CD4-positive, alpha-beta memory T cell (primary cell): ENCODE measurements at regions not wholly inside any gene's neighbourhood (a gene's known extent, or its start where the extent isn't known, plus 50 kb on each side); places are given as distances from the start of the nearest gene placed in this dataset.

Experiments
- CTCF ChIA-PET: fragments of 350-600 bp; sonication (Branson Sonifier 250); formaldehyde crosslinking; loops from one replicate; lab custom pipeline; 2021; ENCODE audit warnings: inconsistent platforms; ENCODE audit not compliant: partially characterized antibody; lab: Charles Lee
- POLR2A ChIA-PET: fragments of 350-600 bp; sonication (Branson Sonifier 250); formaldehyde crosslinking; loops from one replicate; lab custom pipeline; 2021; ENCODE audit not compliant: partially characterized antibody; lab: Charles Lee
- DNase-seq, 5 donors: peaks; one replicate each; pipeline versions ENCODE4 v3.0.0 to v3.0.0-alpha.2; 2020 to 2022; ENCODE audit warnings: mixed read lengths in 1 of 5
- H3K27ac ChIP-seq: one replicate; pipeline ENCODE4 v1.7.0; 2013; ENCODE audit warnings: low read depth, low read length
- H3K27me3 ChIP-seq: 2 replicates; pipeline ENCODE4 v1.7.0; 2013; ENCODE audit warnings: mild to moderate bottlenecking, low read length, moderate library complexity; ENCODE audit not compliant: insufficient read depth
- H3K36me3 ChIP-seq: 2 replicates; pipeline ENCODE4 v1.7.0; 2013; ENCODE audit warnings: mild to moderate bottlenecking, low read length, moderate library complexity; ENCODE audit not compliant: insufficient read depth
- H3K4me1 ChIP-seq: 2 replicates; pipeline ENCODE4 v1.7.0; 2013; ENCODE audit warnings: mild to moderate bottlenecking, low read length, moderate library complexity; ENCODE audit not compliant: insufficient read depth
- H3K4me3 ChIP-seq, 2 donors: one replicate each; pipeline ENCODE4 v1.7.0; 2013; ENCODE audit warnings: low read length in 2 of 2, mild to moderate bottlenecking in 1 of 2
- H3K9me3 ChIP-seq, 2 donors: one replicate each; pipeline ENCODE4 v1.7.0; 2013; ENCODE audit warnings: low read length in 2 of 2, control low read depth in 1 of 2; ENCODE audit not compliant: control insufficient read depth in 1 of 2
- H3K27ac Mint-ChIP-seq, 7 donors: one replicate each; pipeline ENCODE4 v1.8.0; 2020 to 2021; ENCODE audit warnings: mixed read lengths in 7 of 7, mild to moderate bottlenecking in 6 of 7, inconsistent platforms in 3 of 7, moderate library complexity in 3 of 7
- H3K27me3 Mint-ChIP-seq, 2 donors: one replicate each; pipeline ENCODE4 v1.8.0; 2020 to 2021; ENCODE audit warnings: mixed read lengths in 2 of 2
- H3K36me3 Mint-ChIP-seq, 2 donors: one replicate each; pipeline ENCODE4 v1.8.0; 2020 to 2021; ENCODE audit warnings: mixed read lengths in 2 of 2, inconsistent platforms in 1 of 2, mild to moderate bottlenecking in 1 of 2
- H3K4me1 Mint-ChIP-seq, 4 donors: one replicate each; pipeline ENCODE4 v1.8.0; 2020 to 2021; ENCODE audit warnings: mixed read lengths in 4 of 4, mild to moderate bottlenecking in 1 of 4
- H3K4me3 Mint-ChIP-seq, 8 donors: one replicate each; pipeline ENCODE4 v1.8.0; 2020 to 2021; ENCODE audit warnings: mixed read lengths in 8 of 8, mild to moderate bottlenecking in 7 of 8, moderate library complexity in 6 of 8, inconsistent platforms in 3 of 8
- H3K9me3 Mint-ChIP-seq, 8 donors: one replicate each; pipeline ENCODE4 v1.8.0; 2020 to 2021; ENCODE audit warnings: mixed read lengths in 8 of 8, mild to moderate bottlenecking in 5 of 8, inconsistent platforms in 3 of 8, moderate library complexity in 1 of 8
- intact Hi-C: fragments of 100-400 bp; cut with micrococcal nuclease; formaldehyde crosslinking; loops from one replicate; pipeline ENCODE4 v1.15.1; 2023

- H3K27ac ChIP-seq = no peak overlapping the region
These were observed 108.5 kb upstream of the ADAMTS16 start for GRCh38 chr5:5031665-5032064.

GRCh38 chr5:5037674-5038073, 102.5 kb upstream of the ADAMTS16 start:
- H3K4me1 Mint-ChIP-seq = no peaks in the 10 kb centered on the region
- H3K27me3 Mint-ChIP-seq = no peaks in the 10 kb centered on the region
- Histone ChIP-seq H3K4me3 (no peak overlapping the region), H3K27ac (no peak overlapping the region), H3K36me3 (no peaks in the 10 kb centered on the region), H3K9me3 (no peaks in the 10 kb centered on the region), H3K4me1 (no peaks in the 10 kb centered on the region), H3K27me3 (no peaks in the 10 kb centered on the region)
- H3K36me3 Mint-ChIP-seq = no peaks in the 10 kb centered on the region
- DNase-seq = no peak
- intact Hi-C loops = no loop called here
- H3K27ac Mint-ChIP-seq = no peak overlapping the region
- ChIA-PET CTCF (no interaction called here), POLR2A (no interaction called here)
- no peak overlapping the region for H3K4me3 Mint-ChIP-seq
- H3K9me3 Mint-ChIP-seq = peaks cover 0 to 5% (median 4%) of the 10 kb centered on the region in 8 donors

More at GRCh38 chr5:5031665-5032064, 108.5 kb upstream of the ADAMTS16 start:
- ChIA-PET POLR2A (no interaction called here), CTCF (no interaction called here)
- Mint-ChIP-seq H3K36me3 (peaks cover 0 to 1% of the 10 kb centered on the region in 2 donors), H3K9me3 (peaks cover 0 to 14% (median 2%) of the 10 kb centered on the region in 8 donors), H3K4me3 (no peak overlapping the region), H3K27ac (no peak overlapping the region), H3K4me1 (no peaks in the 10 kb centered on the region), H3K27me3 (no peaks in the 10 kb centered on the region)
- Histone ChIP-seq H3K4me3 (no peak overlapping the region), H3K27me3 (no peaks in the 10 kb centered on the region), H3K36me3 (no peaks in the 10 kb centered on the region), H3K9me3 (no peaks in the 10 kb centered on the region), H3K4me1 (no peaks in the 10 kb centered on the region)
- intact Hi-C loops = no loop called here
- no peak for DNase-seq

- H3K27ac Mint-ChIP-seq = no peak overlapping the region
- Histone ChIP-seq H3K27ac (no peak overlapping the region), H3K27me3 (no peaks in the 10 kb centered on the region), H3K4me1 (no peaks in the 10 kb centered on the region), H3K4me3 (no peak overlapping the region), H3K9me3 (no peaks in the 10 kb centered on the region), H3K36me3 (no peaks in the 10 kb centered on the region)
- H3K4me1 Mint-ChIP-seq = no peaks in the 10 kb centered on the region
- peaks cover 0 to 8% (median 3%) of the 10 kb centered on the region in 8 donors for H3K9me3 Mint-ChIP-seq
- DNase-seq = no peak
- no peaks in the 10 kb centered on the region for H3K27me3 Mint-ChIP-seq
- no peak overlapping the region for H3K4me3 Mint-ChIP-seq
- intact Hi-C loops = no loop called here
- POLR2A ChIA-PET = no interaction called here
- CTCF ChIA-PET = no interaction called here
- H3K36me3 Mint-ChIP-seq = no peaks in the 10 kb centered on the region
These were observed 100.2 kb upstream of the ADAMTS16 start for GRCh38 chr5:5039918-5040317.

- no peak overlapping the region for H3K27ac ChIP-seq
- H3K27ac Mint-ChIP-seq = no peak overlapping the region
- no peaks in the 10 kb centered on the region for H3K36me3 Mint-ChIP-seq
- H3K27me3 Mint-ChIP-seq = no peaks in the 10 kb centered on the region
- no peak overlapping the region for H3K4me3 Mint-ChIP-seq
- H3K9me3 Mint-ChIP-seq = peaks cover 0 to 8% (median 3%) of the 10 kb centered on the region in 8 donors
- H3K27me3 ChIP-seq = no peaks in the 10 kb centered on the region
- H3K36me3 ChIP-seq = no peaks in the 10 kb centered on the region
- intact Hi-C loops = no loop called here
- no peaks in the 10 kb centered on the region for H3K4me1 Mint-ChIP-seq
- H3K4me3 ChIP-seq = no peak overlapping the region
- DNase-seq = no peak
- CTCF ChIA-PET = no interaction called here
- no peaks in the 10 kb centered on the region for H3K9me3 ChIP-seq
- POLR2A ChIA-PET = no interaction called here
- no peaks in the 10 kb centered on the region for H3K4me1 ChIP-seq
These were observed 99.4 kb upstream of the ADAMTS16 start for GRCh38 chr5:5040712-5041111.

GRCh38 chr5:5042806-5043205, 97.3 kb upstream of the ADAMTS16 start:
- ChIA-PET CTCF (no interaction called here), POLR2A (no interaction called here)
- no peaks in the 10 kb centered on the region for H3K4me1 Mint-ChIP-seq
- no peak overlapping the region for H3K4me3 ChIP-seq
- no peak for DNase-seq
- no peak overlapping the region for H3K4me3 Mint-ChIP-seq
- no peaks in the 10 kb centered on the region for H3K27me3 Mint-ChIP-seq
- no peaks in the 10 kb centered on the region for H3K36me3 ChIP-seq
- intact Hi-C loops = no loop called here
- H3K36me3 Mint-ChIP-seq = no peaks in the 10 kb centered on the region
- no peaks in the 10 kb centered on the region for H3K9me3 ChIP-seq
- H3K27ac ChIP-seq = no peak overlapping the region
- H3K9me3 Mint-ChIP-seq = peaks cover 0 to 6% (median under 1%) of the 10 kb centered on the region in 8 donors
- no peaks in the 10 kb centered on the region for H3K4me1 ChIP-seq
- H3K27ac Mint-ChIP-seq = no peak overlapping the region
- H3K27me3 ChIP-seq = no peaks in the 10 kb centered on the region

GRCh38 chr5:5043346-5043745, 96.8 kb upstream of the ADAMTS16 start:
- no peak for DNase-seq
- Mint-ChIP-seq H3K36me3 (no peaks in the 10 kb centered on the region), H3K9me3 (peaks cover 0 to 6% (median under 1%) of the 10 kb centered on the region in 8 donors), H3K4me3 (no peak overlapping the region), H3K27ac (no peak overlapping the region), H3K27me3 (no peaks in the 10 kb centered on the region), H3K4me1 (no peaks in the 10 kb centered on the region)
- intact Hi-C loops = no loop called here
- no peak overlapping the region for H3K4me3 ChIP-seq
- CTCF ChIA-PET = no interaction called here
- no peak overlapping the region for H3K27ac ChIP-seq
- no peaks in the 10 kb centered on the region for H3K4me1 ChIP-seq
- POLR2A ChIA-PET = no interaction called here
- H3K36me3 ChIP-seq = no peaks in the 10 kb centered on the region
- H3K27me3 ChIP-seq = no peaks in the 10 kb centered on the region
- H3K9me3 ChIP-seq = no peaks in the 10 kb centered on the region

- Histone ChIP-seq H3K9me3 (no peaks in the 10 kb centered on the region), H3K27me3 (no peaks in the 10 kb centered on the region), H3K27ac (no peak overlapping the region), H3K36me3 (no peaks in the 10 kb centered on the region), H3K4me3 (no peak overlapping the region), H3K4me1 (no peaks in the 10 kb centered on the region)
- CTCF ChIA-PET = no interaction called here
- POLR2A ChIA-PET = no interaction called here
- no peak for DNase-seq
- Mint-ChIP-seq H3K27ac (no peak overlapping the region), H3K4me3 (no peak overlapping the region), H3K9me3 (peaks cover 0 to 3% (median 0%) of the 10 kb centered on the region in 8 donors), H3K4me1 (no peaks in the 10 kb centered on the region), H3K36me3 (no peaks in the 10 kb centered on the region), H3K27me3 (no peaks in the 10 kb centered on the region)
- intact Hi-C loops = no loop called here
These were observed 95.8 kb upstream of the ADAMTS16 start for GRCh38 chr5:5044247-5044840.
